OCI-LY3 (cell line): ENCODE measurements at regions not wholly inside any gene's neighbourhood (a gene's known extent, or its start where the extent isn't known, plus 50 kb on each side); places are given as distances from the start of the nearest gene placed in this dataset.

Experiments
- CTCF ChIP-seq: fragments of 200-600, 300-600 bp; sonication (generic); IDR thresholded peaks from 2 replicates; pipeline ENCODE4 v1.5.1; 2014; ENCODE audit warnings: antibody characterized with exemption, low read length, low read depth
- EZH2phosphoT487 ChIP-seq: fragments of 200-600 bp; shearing (Covaris generic); IDR thresholded peaks from 2 replicates; pipeline ENCODE4 v1.6.1; 2018; ENCODE audit warnings: antibody characterized with exemption, mixed run types, low read depth

- TF ChIP-seq CTCF = no peak
- no peak for TF ChIP-seq EZH2phosphoT487
These were observed 150.9 kb downstream of the NUDT12 start for GRCh38 chr5:103411711-103412110.
